GM21619 (cell line): ENCODE measurements at regions not wholly inside any gene's neighbourhood (a gene's known extent, or its start where the extent isn't known, plus 50 kb on each side); places are given as distances from the start of the nearest gene placed in this dataset.

Experiments
- ATAC-seq: cut with Tn5 transposase; IDR thresholded peaks from one replicate; pipeline ENCODE4 v1.9.1; 2021; ENCODE audit not compliant: unreplicated experiment

DNA sequence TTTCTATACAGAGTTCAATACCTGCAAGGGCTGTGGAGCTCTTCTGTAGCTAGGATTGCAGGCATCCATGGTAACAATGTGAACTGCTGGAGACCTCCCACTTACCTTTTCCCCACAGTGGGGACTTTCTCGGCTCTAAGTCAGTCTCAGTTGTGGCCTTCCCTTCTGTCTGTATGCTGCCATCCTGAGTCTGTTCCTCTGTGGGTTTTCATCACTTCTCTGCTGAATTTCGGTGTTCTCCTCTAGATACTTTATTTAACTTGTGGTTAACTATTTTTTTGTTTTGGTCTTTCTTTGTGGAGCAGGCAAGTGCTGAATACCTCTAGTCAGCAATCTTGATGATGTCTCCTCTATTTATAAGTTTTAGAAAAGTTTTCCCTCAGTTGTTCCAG, 647.2 kb upstream of the CDH2 start:
- ATAC-seq, result no peak

DNA sequence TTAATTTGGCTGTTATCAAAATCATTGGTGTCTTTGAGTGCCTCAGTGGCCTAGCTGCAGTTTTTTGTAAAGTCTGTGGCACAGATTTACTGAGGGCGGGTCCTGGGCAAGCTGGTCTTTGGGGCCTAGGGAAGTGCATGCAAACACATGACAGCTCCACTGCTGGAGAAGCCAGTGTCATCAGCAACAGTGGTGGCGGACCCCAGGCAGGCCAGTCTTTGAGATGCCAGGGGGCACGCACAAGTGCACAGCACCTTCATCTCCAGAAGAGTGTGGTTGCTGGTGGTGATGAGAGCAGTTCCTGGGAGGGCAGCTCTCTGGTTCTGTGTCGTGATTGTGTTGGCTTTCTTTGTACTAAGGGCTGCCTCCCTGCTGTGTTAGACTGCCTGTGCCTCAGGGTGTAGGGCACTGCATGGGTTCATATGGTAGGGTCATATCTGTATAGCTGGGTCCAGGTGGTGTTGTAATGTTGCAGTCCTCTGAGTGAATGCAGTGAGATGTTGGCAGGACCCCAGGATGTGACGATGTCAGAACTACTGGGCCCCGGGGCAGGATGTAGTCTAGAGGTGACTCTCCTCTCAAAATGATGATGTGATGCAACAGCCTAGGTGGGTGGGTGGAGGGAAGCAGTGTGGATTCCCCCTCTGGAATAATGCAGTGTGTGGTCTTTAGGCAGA, 646.7 kb upstream of the CDH2 start:
- no peak for ATAC-seq

DNA sequence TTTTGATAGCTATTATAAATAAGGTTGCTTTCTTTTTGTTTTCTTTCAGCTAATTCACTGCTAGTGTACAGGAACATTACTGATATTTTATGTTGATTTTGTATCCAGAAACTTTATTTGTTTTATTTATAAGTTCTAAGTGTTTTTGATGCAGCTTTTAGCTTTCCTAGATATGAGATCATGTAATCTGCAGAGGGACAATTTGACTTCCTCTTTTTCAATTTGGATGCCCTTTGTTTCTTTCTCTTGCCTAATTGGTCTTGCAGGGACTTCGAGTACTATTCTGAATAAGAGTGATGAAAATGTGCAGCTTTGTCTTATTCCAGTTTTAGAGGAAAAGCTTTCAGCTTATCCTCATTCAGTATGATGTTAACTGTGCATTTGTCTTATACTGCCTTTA, 643.4 kb upstream of the CDH2 start:
- ATAC-seq, result no peak

DNA sequence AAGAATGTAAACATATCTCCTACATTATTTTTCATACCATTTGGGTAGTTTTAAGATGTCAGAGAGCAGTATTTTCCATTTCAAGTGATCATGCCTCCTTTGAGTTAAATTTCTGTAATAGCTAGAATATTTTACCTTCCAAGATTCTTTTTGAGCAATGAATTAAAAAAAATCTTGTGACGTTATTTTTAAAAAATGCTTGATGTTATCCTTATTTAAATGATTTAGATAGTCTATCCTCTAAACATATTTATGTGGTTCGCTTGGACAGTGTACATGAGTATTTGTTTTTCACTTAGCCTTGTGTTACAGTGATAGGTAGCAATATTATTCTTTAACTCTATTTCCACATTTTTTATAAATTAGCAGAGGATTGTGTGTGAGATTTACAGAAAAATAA, 639.2 kb upstream of the CDH2 start:
- ATAC-seq, result no peak

DNA sequence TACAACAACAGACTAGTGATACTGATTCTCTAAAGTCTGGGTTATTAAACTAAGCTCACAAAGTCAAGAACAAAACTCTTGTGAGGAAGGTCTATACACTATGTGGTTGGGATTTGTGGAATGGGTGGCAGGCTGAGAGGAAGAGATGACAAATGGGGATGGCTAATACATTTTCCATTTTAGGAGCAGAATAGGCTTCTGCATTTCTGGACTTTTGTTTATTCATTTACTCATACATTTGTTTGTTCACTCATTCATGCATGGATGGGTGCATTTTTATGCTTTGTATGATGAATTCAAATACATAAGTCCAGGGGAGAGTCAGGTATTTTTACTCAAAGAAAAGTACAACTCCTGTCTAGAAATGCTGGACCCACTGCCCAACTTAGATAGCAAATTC, 637.4 kb upstream of the CDH2 start:
- no peak for ATAC-seq

DNA sequence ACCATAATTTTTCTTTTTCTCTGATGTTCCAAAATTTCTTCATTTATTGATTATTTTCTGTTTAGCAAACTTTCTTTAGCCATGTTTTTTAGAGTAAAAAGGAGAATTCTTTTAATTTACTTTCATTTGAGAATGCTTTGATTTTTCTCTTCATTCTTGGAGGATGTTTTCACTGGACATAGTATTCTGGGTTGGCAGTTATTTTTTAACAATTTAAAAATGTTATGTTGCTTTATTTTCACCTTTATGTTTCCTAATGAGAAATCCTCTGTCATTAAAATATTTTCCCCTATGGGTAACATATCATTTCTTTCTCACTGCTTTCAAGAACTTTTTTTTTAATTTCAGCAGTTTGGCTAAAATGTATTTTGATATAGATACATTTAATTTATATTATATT, 631.4 kb upstream of the CDH2 start:
- ATAC-seq, result no peak

DNA sequence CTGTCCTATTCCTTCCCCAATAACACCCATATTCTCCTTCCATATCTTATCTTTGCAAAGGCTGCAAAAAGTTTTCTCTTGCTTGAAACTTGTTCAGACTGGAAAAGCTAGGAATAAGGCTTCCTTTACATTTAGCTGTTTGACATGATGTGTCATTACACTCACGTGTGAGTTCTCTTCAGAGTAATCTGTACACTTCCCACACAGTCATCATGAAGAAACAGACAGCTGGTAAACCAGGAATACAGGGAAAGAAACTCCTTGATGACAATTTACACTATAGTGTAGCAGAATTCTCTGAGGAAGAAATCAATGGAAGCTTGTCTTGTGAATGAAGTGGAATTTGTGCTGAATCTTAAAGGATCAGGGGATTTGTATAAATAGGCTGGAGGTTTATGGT, 628.6 kb upstream of the CDH2 start:
- no peak for ATAC-seq

DNA sequence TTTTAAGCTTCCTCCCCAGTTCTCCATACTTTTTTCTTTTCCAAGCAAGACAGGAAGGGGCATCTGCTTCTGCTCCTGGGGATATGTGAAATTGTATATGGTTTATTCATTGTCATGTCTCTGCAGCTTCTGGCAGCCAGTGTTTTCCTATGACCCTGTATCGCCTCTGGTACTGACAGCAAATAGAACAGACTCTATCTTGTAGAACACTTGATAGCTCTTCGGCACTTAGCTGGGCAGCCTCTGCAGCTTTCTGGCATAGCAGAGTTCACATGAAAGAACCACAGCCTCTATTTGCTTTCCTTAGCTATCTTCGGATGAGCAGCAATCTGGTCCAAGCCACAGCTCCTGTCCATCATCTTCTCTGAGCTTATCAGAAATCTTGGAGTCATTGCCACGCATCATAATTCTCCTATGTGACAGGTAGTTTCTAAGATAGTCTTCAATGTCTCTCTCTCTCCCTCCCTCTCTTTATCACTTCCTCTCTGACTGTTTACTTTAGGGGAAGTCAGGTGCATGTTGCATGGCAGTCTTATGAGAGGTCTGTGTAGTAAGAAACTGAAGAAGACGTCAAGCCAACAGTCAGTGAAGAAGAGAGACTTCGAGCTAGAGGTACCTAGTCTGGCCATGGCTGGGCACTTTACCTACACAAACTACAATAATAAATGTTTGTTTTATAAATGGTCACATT, 627.7 kb upstream of the CDH2 start:
- ATAC-seq, result no peak

DNA sequence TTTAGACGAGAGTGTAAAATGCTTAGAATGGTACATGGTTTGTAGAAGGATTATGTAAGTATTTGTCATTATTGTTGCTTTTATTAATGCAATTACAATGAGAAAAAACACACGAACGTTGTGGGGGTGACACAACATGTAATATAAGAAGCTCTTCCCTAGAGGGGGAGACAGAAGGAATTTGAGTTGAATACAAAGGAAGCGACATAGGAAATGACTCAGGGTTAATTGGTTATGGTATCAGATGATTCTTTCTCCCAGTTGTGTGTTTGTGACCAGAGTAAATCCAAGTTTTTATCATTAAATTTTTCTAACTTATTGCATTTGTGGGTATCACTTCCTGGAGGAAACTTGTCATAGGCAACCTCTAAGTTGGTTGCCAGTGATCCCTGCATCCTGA, 625.6 kb upstream of the CDH2 start:
- ATAC-seq, result no peak

DNA sequence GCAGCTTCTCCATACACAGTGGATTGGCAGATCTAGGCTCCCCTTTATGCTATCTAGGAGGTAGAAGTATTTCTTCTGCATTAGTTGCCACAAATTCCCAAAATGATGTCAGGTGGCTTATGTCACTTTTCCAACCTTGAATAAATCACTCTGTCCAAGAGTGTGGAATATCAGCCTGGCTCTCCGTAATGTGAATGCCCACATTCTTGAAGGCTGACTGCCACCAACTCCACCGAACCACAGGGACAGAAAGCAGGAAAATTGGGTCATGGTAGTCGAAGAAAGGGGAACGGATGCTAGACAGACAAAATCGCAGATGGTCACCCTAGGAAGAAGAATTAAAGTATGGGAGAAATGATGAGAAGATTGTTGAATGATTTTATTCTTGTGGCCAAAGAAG, 624.9 kb upstream of the CDH2 start:
- ATAC-seq, result no peak

DNA sequence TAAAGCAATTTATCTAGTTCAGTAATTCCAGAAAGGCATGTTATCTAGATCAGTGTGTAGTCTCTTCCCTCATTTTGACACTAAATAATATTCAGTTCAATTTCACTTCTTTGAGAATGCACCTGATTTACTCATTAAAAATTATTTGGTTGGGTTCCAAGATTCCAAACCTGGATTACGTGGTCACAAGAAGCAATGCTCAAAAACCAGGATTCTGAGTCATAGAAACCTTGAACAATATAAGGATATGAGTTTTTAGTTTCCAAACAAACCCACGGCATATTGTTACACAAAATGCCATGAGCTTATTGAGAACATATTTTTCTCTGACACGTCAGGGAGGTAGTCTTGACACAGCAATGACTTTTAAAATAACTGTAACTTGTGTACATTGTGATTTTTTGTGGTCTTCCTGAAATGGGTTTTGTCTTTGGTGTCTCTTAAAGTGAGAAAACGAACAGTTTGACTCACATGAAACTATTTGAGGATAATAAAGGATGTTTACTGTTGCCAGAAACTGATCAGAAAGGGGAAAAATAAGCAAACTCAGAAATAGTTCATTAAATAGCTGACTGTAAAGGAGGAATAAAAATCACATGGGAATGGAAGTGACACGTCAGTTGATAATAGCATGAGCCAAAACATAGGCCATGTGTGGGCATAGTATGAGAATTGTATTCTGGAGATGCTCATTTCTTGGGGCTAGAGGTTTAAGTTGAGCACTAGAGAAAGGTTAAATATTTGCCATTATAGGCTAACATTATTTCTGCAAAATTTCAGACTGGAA, 617.7 kb upstream of the CDH2 start:
- no peak for ATAC-seq

DNA sequence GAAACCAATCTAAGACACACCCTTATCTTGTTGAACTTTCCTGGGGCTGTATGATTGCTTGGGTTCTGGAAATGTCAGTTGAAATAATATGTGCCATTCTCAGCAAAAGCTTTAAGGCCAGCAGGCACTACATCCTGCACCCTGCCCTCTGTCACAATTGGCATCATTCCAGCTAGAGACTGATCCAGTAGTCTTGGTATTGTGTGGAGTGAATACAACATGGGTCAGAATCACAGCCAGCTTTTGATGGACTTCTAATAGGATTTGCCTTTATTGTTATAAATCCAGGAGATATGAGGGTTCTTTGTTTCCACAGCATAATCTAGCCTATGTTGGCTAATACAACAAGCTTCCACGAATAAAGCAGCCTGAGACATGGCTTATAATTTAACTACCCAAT, 617.0 kb upstream of the CDH2 start:
- no peak for ATAC-seq

DNA sequence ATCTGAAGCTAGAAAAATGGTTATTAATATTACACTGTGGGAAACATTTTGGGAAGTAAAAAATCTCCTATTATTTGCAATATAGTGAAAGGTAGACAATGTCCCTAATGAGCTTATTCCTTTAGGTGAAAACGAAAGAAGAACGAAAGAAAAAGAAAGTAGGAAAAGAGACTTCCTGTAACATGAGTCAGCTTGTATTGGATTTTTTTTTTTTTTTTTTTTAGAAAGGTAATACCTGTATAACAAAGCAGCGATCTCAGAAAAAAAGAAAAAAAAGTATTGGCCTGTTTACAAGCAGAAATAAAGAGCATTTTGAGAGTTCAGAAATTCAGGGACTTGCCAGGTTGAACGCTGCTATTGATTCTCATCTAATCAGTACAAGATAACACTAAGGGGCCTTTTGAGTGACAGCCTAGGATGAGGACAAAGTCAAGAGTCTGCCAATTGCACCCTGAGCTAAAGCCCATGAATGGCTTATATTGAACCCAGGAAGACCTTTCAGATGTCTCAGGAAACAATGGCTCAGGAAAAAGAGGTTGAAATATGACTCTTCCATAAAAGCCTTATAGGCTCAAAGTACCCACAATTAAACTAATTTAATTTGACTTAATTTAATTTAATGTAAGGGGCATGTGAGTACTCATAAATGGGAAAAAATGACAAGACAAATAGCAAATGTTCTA, 615.6 kb upstream of the CDH2 start:
- ATAC-seq, result no peak

DNA sequence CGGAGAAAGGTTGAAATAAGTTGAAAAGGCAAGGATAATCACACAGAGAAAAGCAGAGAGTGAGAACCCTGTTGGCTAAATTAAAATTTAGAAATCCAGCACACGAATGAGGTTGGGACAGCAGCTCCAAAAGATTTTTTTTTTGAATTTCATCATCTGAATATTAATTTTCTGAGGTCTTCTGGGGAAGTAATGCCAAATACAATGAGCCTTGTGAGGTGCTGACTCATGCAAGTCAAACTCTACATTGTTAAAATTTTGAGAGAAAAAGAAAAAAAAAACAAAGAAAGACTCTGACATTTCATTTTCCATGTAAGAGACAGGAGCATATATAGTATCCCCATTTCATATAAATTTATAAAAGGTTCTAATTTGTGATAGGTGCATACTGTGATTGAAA, 614.2 kb upstream of the CDH2 start:
- no peak for ATAC-seq

DNA sequence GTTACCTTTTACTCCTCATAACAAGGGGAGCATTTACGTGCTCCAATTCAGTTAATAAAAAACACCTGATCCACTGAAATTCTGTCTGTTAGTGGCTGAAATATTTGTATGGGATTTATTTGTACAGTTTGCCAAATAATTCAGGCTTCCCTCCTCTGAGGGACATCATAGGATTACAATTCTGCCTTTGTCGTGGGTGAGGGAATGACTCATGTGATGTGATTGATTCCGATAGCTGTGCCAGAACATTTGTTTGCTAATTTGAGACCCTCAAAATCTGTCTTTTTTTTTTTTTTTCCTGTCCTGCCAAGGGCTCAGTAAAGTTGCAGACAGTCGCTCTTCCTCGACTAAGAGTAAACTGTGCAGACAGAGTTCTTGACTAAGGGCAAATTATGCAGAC, 612.6 kb upstream of the CDH2 start:
- no peak for ATAC-seq

DNA sequence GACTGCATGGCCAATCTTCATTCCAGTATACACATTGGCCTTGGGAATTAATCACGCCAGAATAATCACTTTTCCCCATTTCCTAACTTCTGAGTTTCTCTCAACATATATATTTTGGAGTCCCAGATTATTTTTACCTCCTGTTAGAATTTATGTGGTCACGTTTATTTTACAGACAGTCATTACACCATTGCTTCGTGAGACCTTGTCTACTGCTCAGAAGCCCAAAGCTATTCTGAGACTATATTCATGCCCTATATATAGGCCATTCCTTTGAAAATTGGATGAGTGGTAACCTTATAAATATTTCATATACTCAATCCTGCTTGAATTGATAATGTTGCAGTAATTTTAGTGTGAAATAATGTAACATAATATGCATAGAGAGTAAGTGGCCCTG, 610.0 kb upstream of the CDH2 start:
- ATAC-seq, result no peak

DNA sequence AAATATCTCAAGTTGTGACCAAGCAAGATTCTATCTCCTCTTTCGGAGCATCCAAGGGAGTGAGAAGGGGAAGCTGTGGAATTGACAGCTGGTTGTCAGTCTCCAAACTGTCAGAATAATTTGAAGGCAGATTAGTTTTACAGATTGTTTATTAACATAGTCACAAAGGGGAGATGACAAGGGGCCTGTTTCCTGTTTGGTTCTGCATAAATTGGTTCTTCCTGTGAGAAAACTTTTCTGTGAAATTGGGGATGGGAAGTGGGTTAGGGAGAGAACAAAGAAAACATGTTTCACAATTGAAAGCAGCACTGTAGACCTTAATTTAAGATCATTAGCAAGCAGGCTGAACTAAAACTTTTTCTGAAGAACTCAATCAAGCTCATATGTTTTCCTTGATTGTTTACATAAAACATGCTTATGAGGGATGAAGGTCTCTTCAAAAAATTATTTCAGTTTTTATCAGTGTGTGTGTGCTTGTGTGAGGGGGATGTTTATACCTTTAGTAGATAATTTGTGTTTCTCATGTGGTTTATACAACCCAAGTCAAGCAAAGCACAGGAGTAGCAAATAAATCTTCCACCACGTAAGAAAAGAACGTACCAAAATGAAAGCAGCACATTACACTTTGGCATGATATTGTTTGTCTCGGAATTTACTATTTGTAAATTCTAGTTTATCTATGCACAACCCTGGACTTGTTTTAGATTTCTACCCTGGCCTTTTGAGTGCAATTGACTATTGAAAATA, 604.9 kb upstream of the CDH2 start:
- no peak for ATAC-seq

DNA sequence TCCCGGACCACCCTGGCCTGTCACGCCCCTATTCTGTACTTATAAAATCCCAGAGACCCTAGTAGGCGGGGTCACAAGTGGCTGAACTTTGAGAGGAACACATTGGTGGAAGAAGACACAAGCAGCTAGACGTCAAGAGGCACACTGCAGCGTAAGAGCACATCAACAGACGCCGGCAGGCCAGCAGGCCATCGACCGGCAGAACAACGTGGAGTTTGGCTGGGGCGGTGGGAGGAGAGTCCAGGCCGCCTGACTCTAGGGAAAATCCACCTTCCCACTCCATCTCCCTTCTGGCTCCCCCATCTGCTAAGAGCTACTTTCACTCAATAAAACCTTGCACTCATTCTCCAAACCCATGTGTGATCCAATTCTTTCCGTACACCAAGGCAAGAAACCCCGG, 601.8 kb upstream of the CDH2 start:
- no peak for ATAC-seq

DNA sequence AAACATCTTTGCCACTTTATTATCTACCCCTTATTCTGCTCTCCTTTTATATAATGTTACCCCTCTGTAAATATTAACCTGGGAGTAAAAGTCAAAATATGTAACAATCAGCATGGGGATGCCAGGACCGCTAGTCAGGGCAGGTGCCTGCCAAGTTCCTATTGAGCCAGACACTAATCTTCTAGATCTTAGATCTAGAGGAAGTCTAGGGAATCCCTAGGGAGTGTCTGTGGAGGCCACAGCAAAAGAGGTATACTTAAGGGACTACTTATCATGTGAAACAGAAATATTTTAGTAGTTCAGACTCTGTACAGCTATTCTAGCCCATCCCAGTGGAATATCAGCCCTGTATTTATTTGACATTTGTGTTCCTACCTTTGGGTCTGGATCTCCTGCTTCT, 600.8 kb upstream of the CDH2 start:
- no peak for ATAC-seq

DNA sequence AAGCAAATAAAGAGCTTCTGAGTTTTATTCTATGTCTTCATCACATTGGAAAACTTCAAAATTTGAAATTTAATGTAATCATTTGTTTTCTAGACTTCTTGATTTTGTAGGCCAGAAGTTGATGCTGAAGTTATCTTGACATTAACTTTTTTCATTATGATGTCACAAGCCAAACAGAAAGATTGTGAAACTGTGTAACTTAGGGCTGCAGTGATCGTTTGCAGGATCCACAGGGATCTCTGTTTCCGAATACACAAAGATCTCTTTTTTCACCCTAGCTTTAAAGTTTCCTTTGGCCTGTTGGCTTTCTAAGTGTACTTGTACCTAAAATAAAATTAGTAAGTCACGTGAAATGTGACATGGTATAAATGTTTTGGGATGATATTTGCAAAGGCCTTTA, 594.9 kb upstream of the CDH2 start:
- no peak for ATAC-seq
